ENCODE measurements at regions not wholly inside any gene's neighbourhood (a gene's known extent, or its start where the extent isn't known, plus 50 kb on each side); places are given as distances from the start of the nearest gene placed in this dataset.

- TF ChIP-seq POLR2AphosphoS5 (IDR thresholded peaks at IDR 0.05; ENCODE audit: low read depth, low read length) (no peak), POLR2A (IDR thresholded peaks at IDR 0.05; ENCODE audit: low read depth, low read length) (no peak)
Observed at GRCh38 chr4:33072298-33073089, 2352.3 kb downstream of the PCDH7 start.
